ENCODE measurements at regions not wholly inside any gene's neighbourhood (a gene's known extent, or its start where the extent isn't known, plus 50 kb on each side); places are given as distances from the start of the nearest gene placed in this dataset.

- TF ChIP-seq POLR2A (IDR thresholded peaks at IDR 0.05) (no peak), CTCF (IDR thresholded peaks at IDR 0.05) (no peak)
Measured at GRCh38 chr5:9905661-9906060, 275.5 kb upstream of the TAS2R1 start.

Measured in uterus (tissue), 2 donors.